HepG2 (cell line): ENCODE measurements at regions not wholly inside any gene's neighbourhood (a gene's known extent, or its start where the extent isn't known, plus 50 kb on each side); places are given as distances from the start of the nearest gene placed in this dataset.
A peak's percentile ranks its signal among the peaks of the same experiment; 100 is the strongest.

ENCODE experiments used
- ATAC-seq: fragments of 200-7000 bp; cut with Tn5 transposase; 3 replicates; pipeline ENCODE4 v1.9.1; 2020; ENCODE audit warnings: mild to moderate bottlenecking, moderate library complexity
- BruUV-seq: library from RNA; stranded (reverse); fragments of 400-500 nt; replicated peaks from 2 replicates; lab custom pipeline; 2021; lab: Mats Ljungman, UMichigan
- CTCF ChIA-PET: fragments of 300-600 bp; formaldehyde crosslinking; extraction: SDS; loops from one replicate; lab custom pipeline; 2021; ENCODE audit warnings: low total read pairs, inconsistent platforms, low intra/inter-chr PET ratio; lab: Yijun Ruan, JAX
- POLR2A ChIA-PET: fragments of 350-600 bp; sonication (Branson Sonifier 250); formaldehyde crosslinking; loops from one replicate; lab custom pipeline; 2020; ENCODE audit warnings: antibody characterized with exemption, inconsistent platforms; lab: Yijun Ruan, JAX
- DNase-seq: peaks from one replicate; pipeline ENCODE4 v3.0.0-alpha.2; 2015; ENCODE audit warnings: low spot score
- FAIRE-seq: peaks from 3 replicates; lab custom pipeline; 2011; peaks lifted over from hg19 to GRCh38; lab: Jason Lieb, UNC
- H2AFZ ChIP-seq: one replicate; pipeline ENCODE4 v1.6.1; 2011; ENCODE audit warnings: low read length, inconsistent platforms
- H3K27ac ChIP-seq: fragments of 300-600 bp; 3 replicates; pipeline ENCODE4 v1.8.0; 2011; ENCODE audit warnings: mixed run types, mild to moderate bottlenecking, mixed read lengths, low read length, inconsistent platforms; ENCODE audit not compliant: insufficient read depth; ENCODE audit errors: extremely low read length
- H3K27me3 ChIP-seq, 2 experiments: fragments of 200-600 bp in 1 of 2; 2 replicates in 1 of 2; 3 replicates in 1 of 2; pipeline versions ENCODE4 v1.6.0 to v1.8.0; 2011; ENCODE audit warnings: low read length in 2 of 2, mild to moderate bottlenecking in 2 of 2, moderate library complexity in 2 of 2, inconsistent platforms in 1 of 2; ENCODE audit not compliant: insufficient read depth in 2 of 2, control insufficient read depth in 1 of 2
- H3K36me3 ChIP-seq, 2 experiments: fragments of 200-600 bp in 1 of 2; replicated peaks in 1 of 2; 2 replicates in 1 of 2; 3 replicates in 1 of 2; pipeline versions ENCODE4 v1.5.1 to v1.8.0; 2011; ENCODE audit warnings: low read length in 2 of 2, inconsistent platforms in 1 of 2; ENCODE audit not compliant: insufficient read depth in 2 of 2, control insufficient read depth in 1 of 2
- H3K4me1 ChIP-seq: 2 replicates; pipeline ENCODE4 v1.5.1; 2012; ENCODE audit warnings: low read length, inconsistent platforms; ENCODE audit not compliant: insufficient read depth
- H3K4me2 ChIP-seq: 2 replicates; pipeline ENCODE4 v1.6.0; 2011; ENCODE audit warnings: low read depth, low read length, inconsistent platforms
- H3K4me3 ChIP-seq, 3 experiments: fragments of 200-600 bp in 1 of 3; sonication (generic), shearing (Covaris generic) in 1 of 3; replicated peaks in 1 of 3; 2 replicates each; pipeline ENCODE4 v1.5.1; 2011 to 2016; ENCODE audit warnings: low read length in 3 of 3, inconsistent platforms in 2 of 3, low read depth in 2 of 3, mild to moderate bottlenecking in 2 of 3, control low read depth in 1 of 3, mixed read lengths in 1 of 3; ENCODE audit not compliant: insufficient read depth in 1 of 3
- H3K79me2 ChIP-seq: one replicate; pipeline ENCODE4 v1.6.1; 2011; ENCODE audit warnings: low read length, inconsistent platforms; ENCODE audit not compliant: insufficient read depth
- H3K9ac ChIP-seq: 2 replicates; pipeline ENCODE4 v1.6.0; 2011; ENCODE audit warnings: mild to moderate bottlenecking, low read depth, low read length, inconsistent platforms; ENCODE audit not compliant: insufficient read depth
- H3K9me3 ChIP-seq: 2 replicates; pipeline ENCODE4 v1.5.1; 2012; ENCODE audit warnings: mild to moderate bottlenecking, low read length
- H4K20me1 ChIP-seq: 2 replicates; pipeline ENCODE4 v1.6.0; 2011; ENCODE audit warnings: inconsistent platforms, mild to moderate bottlenecking, low read length, moderate library complexity; ENCODE audit not compliant: insufficient read depth
- ESRRA ChIP-seq: sonication (generic); formaldehyde crosslinking; IDR thresholded peaks from 2 replicates; pipeline ENCODE4 v1.5.1; 2020; ENCODE audit warnings: mild to moderate bottlenecking, low read depth, missing genetic modification reagents
- FOXK1 ChIP-seq: sonication (generic); formaldehyde crosslinking; IDR thresholded peaks from 2 replicates; pipeline ENCODE4 v1.4.0; 2020; ENCODE audit warnings: low read depth, missing genetic modification reagents, borderline replicate concordance
- MED1 ChIP-seq: sonication (generic); formaldehyde crosslinking; IDR thresholded peaks from 2 replicates; pipeline ENCODE4 v1.4.0; 2020; ENCODE audit warnings: missing genetic modification reagents
- MLLT10 ChIP-seq: sonication (generic); formaldehyde crosslinking; IDR thresholded peaks from 2 replicates; pipeline ENCODE4 v1.4.0; 2020; ENCODE audit warnings: missing genetic modification reagents
- ZFP36 ChIP-seq: fragments of 150-350 bp; IDR thresholded peaks from 2 replicates; pipeline ENCODE4 v1.6.1; 2018; ENCODE audit warnings: borderline replicate concordance, low read length, low read depth; ENCODE audit not compliant: partially characterized antibody
- WGBS: methylation state at CpG from one replicate; pipeline ENCODE4 v1.1.6; 2017; ENCODE audit warnings: low lambda C conversion rate; 5-methylcytosine and 5-hydroxymethylcytosine counted together
- in situ Hi-C: cut with HindIII; loops from 2 replicates; pipeline ENCODE4 v1.10.0; 2017; ENCODE audit warnings: low pct_unique_long_range_greater_than_20kb; ENCODE audit not compliant: extremely low pct_ligation_motif_present
- intact Hi-C: fragments of 100-400 bp; cut with micrococcal nuclease; formaldehyde crosslinking; loops from one replicate; pipeline ENCODE4 v1.10.0; 2022; ENCODE audit not compliant: unreplicated experiment
- TF ChIP-seq, protein P1 (sequence below): sonication (generic); formaldehyde crosslinking; IDR thresholded peaks from 2 replicates; pipeline ENCODE4 v1.8.1; 2023; ENCODE audit warnings: mild to moderate bottlenecking, moderate library complexity, missing genetic modification reagents
- TF ChIP-seq, protein P2 (sequence below): sonication (generic); formaldehyde crosslinking; IDR thresholded peaks from 2 replicates; pipeline ENCODE4 v1.4.0; 2020; ENCODE audit warnings: missing genetic modification reagents, borderline replicate concordance
- TF ChIP-seq, protein P3 (sequence below): IDR thresholded peaks from 2 replicates; pipeline ENCODE4 v1.6.1; 2016
- TF ChIP-seq, protein P4 (sequence below): sonication (generic); formaldehyde crosslinking; conservative IDR thresholded peaks from 2 replicates; pipeline ENCODE4 v1.4.0; 2020; ENCODE audit warnings: missing genetic modification reagents

DNA sequence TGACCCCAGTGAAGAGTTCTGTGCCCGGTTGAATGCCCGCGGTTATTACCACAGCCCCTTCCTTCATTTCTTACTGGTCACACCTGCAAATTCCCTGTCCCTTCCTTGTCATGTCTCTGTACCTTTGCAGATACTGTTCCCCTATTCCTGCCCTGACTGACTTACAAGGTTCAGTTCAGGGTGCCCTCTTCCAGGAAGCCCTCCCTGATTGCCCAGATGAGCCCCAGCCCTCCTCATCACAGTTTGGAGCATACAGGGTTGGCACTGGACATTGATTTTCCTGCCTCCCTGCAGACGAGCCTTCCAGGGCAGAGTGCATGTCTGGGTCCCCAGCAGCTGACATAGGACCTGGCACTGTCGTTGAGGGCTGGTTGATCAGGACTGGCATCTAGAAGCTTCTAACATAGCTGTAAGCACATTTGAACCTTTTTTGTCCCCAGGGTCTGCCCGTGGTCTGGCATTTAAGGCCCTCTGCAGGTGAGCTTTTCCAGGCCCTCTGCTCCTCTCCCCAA, 70.4 kb upstream of the SHISAL1 start:
- 33% methylated on average over 6 of the region's 6 CpGs for WGBS
- Histone ChIP-seq H3K27ac (no peak overlapping the region), H3K27me3 (peaks cover 10 to 57% of the 10 kb centered on the region in 2 experiments), H2AFZ (no peak overlapping the region), H3K4me2 (no peak overlapping the region), H3K4me3 (no peak overlapping the region), H3K4me1 (peaks cover 13% of the 10 kb centered on the region), H3K9ac (no peak overlapping the region), H3K36me3 (no peaks in the 10 kb centered on the region), H4K20me1 (no peaks in the 10 kb centered on the region), H3K79me2 (no peaks in the 10 kb centered on the region), H3K9me3 (no peaks in the 10 kb centered on the region)
- FAIRE-seq (no peak), ATAC-seq (no peak; the same call in 2 of the 3 replicates), DNase-seq (no peak)
- CTCF ChIA-PET, result no interaction called here
- POLR2A ChIA-PET, result no interaction called here
- intact Hi-C loops, result no loop called here
- no TSS peak for BruUV-seq
- TF ChIP-seq ZFP36 (peak; percentile 41), MLLT10 (CRISPR knock-in tag) (no peak)
- TF ChIP-seq, protein P1, sequence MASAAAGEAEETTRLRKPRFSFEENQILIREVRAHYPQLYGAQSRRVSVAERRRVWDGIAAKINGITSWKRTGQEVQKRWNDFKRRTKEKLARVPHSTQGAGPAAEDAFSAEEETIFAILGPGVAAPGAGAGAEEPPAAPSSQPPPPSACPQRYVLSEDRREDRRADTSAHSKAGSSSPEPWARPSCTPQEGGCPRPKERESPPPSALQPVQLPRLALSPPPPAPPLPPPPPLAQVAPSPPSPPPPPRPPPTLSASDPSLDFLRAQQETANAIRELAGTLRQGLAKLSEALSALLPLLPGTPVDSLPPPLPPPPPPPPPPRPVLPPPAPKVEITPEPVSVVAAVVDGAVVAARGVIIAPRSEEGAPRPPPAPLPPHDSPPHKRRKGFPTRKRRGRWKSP (CRISPR knock-in tag), result no peak
- in situ Hi-C loops, result no loop called here

DNA sequence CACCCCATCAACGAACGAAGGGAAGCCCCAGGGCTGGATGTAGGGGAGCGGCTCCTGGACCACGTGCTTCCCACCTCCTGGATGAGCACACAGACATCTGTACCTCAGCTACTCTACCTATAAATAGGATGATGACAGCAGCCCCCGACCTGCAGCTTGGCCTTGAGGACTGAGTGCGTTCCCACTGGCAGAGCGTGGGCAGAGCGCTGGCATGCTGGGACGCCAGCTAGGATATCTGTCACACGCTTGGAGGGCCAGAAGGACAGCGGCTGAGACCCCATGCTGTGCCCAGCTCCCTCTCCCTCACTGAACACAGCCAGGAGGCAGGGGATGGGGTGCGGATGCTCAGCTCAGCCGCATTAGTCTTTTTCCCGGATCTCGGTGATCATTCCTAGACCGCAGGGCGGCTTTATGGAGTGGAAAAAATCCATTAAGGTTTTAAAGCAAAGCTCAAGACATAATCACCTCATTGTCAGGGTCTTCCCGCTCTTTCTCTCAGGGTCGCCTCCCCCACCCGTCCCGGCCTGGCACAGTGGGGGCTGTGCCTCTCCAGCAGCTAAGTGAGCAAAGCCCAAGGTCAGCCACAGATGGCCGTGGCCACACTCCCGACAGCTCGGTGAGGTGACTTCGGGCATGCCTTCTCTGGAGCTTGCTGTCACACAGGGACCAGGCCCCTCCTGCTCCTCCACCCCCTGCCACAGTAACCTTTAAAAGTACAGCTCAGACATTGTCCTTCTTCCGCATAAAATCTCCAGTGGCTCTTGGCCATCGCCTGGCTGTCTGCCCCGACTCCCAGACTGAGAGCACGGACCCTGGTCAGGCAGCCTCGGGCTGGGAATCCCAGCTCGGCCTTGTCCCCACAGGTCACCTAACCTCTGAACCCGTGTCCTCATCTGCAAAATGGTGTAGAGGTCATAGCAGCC, 69.6 kb upstream of the SHISAL1 start:
- BruUV-seq, result no TSS peak
- DNase-seq (peak; percentile 3), FAIRE-seq (no peak), ATAC-seq (peak; percentile 63)
- Histone ChIP-seq H3K9ac (no peak overlapping the region), H3K4me1 (peaks cover 13% of the 10 kb centered on the region), H3K27ac (no peak overlapping the region), H3K4me3 (no peak overlapping the region), H2AFZ (no peak overlapping the region), H3K4me2 (peak overlapping the region; percentile 18; the same call in 1 of the 2 replicates), H3K79me2 (no peaks in the 10 kb centered on the region), H4K20me1 (no peaks in the 10 kb centered on the region), H3K27me3 (peaks cover 10 to 54% of the 10 kb centered on the region in 2 experiments), H3K9me3 (no peaks in the 10 kb centered on the region), H3K36me3 (no peaks in the 10 kb centered on the region)
- ChIA-PET POLR2A (no interaction called here), CTCF (no interaction called here)
- intact Hi-C loops (no loop called here), in situ Hi-C loops (no loop called here)
- 16% methylated on average over 16 of the region's 32 CpGs for whole genome bisulfite sequencing
- peak; percentile 59; the same call in 1 of the 2 replicates for TF ChIP-seq ESRRA (CRISPR knock-in tag)
- TF ChIP-seq, protein P2, sequence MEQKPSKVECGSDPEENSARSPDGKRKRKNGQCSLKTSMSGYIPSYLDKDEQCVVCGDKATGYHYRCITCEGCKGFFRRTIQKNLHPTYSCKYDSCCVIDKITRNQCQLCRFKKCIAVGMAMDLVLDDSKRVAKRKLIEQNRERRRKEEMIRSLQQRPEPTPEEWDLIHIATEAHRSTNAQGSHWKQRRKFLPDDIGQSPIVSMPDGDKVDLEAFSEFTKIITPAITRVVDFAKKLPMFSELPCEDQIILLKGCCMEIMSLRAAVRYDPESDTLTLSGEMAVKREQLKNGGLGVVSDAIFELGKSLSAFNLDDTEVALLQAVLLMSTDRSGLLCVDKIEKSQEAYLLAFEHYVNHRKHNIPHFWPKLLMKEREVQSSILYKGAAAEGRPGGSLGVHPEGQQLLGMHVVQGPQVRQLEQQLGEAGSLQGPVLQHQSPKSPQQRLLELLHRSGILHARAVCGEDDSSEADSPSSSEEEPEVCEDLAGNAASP (CRISPR knock-in tag), result peak; percentile 28; the same call in 1 of the 2 replicates
- TF ChIP-seq FOXK1 (CRISPR knock-in tag), result no peak
- TF ChIP-seq, protein P3, sequence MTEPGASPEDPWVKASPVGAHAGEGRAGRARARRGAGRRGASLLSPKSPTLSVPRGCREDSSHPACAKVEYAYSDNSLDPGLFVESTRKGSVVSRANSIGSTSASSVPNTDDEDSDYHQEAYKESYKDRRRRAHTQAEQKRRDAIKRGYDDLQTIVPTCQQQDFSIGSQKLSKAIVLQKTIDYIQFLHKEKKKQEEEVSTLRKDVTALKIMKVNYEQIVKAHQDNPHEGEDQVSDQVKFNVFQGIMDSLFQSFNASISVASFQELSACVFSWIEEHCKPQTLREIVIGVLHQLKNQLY (CRISPR knock-in tag), result no peak
- no peak for TF ChIP-seq MED1 (CRISPR knock-in tag)
- TF ChIP-seq, protein P4, sequence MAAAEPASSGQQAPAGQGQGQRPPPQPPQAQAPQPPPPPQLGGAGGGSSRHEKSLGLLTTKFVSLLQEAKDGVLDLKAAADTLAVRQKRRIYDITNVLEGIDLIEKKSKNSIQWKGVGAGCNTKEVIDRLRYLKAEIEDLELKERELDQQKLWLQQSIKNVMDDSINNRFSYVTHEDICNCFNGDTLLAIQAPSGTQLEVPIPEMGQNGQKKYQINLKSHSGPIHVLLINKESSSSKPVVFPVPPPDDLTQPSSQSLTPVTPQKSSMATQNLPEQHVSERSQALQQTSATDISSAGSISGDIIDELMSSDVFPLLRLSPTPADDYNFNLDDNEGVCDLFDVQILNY (CRISPR knock-in tag), result no peak
